GM23248 (cell line): ENCODE measurements at regions not wholly inside any gene's neighbourhood (a gene's known extent, or its start where the extent isn't known, plus 50 kb on each side); places are given as distances from the start of the nearest gene placed in this dataset.

Experiments
- EZH2 ChIP-seq: fragments of 200-600 bp; sonication (generic); IDR thresholded peaks from 2 replicates; pipeline ENCODE4 v1.6.1; 2018; ENCODE audit warnings: antibody characterized with exemption, mild to moderate bottlenecking; ENCODE audit not compliant: insufficient read depth, poor library complexity, severe bottlenecking
- EZH2phosphoT487 ChIP-seq: fragments of 200-600 bp; sonication (generic); IDR thresholded peaks from 2 replicates; pipeline ENCODE4 v1.6.1; 2018; ENCODE audit warnings: antibody characterized with exemption, moderate library complexity, mild to moderate bottlenecking, low read depth; ENCODE audit not compliant: insufficient read depth

- no peak for TF ChIP-seq EZH2phosphoT487
- TF ChIP-seq EZH2, result no peak
Measured at GRCh38 chr4:136471051-136471450, 1061.2 kb downstream of the PCDH18 start.
